Gastroesophageal sphincter (tissue), 3 donors: ENCODE measurements at regions not wholly inside any gene's neighbourhood (a gene's known extent, or its start where the extent isn't known, plus 50 kb on each side); places are given as distances from the start of the nearest gene placed in this dataset.
"Not testable (repeated sequence)": the region's sequence is repeated elsewhere in the genome, so short reads cannot be mapped to it uniquely, and the experiment has no call there.

Experiments used
- CTCF ChIP-seq, 4 experiments: fragments of 200-600 bp in 2 of 4; fragments of 450-650 bp in 2 of 4; sonication (generic) in 1 of 4; IDR thresholded peaks; one replicate each; pipeline ENCODE4 v1.5.1; 2017 to 2019; ENCODE audit warnings: antibody characterized with exemption in 4 of 4, mild to moderate bottlenecking in 2 of 4, moderate library complexity in 2 of 4
- POLR2A ChIP-seq, 2 donors: fragments of 450-650 bp; IDR thresholded peaks; one replicate each; pipeline ENCODE4 v1.6.1; 2017; ENCODE audit warnings: antibody characterized with exemption in 2 of 2, mild to moderate bottlenecking in 2 of 2, moderate library complexity in 1 of 2
- POLR2AphosphoS5 ChIP-seq: sonication (generic); formaldehyde crosslinking; IDR thresholded peaks from one replicate; pipeline ENCODE4 v1.6.1; 2017; ENCODE audit warnings: antibody characterized with exemption

GRCh38 chr4:138352446-138352845 lies 110.3 kb upstream of the SLC7A11 start:
- TF ChIP-seq CTCF (IDR thresholded peaks at IDR 0.05); POLR2A (IDR thresholded peaks at IDR 0.05); POLR2AphosphoS5: not testable (repeated sequence)
